ENCODE measurements at regions not wholly inside any gene's neighbourhood (a gene's known extent, or its start where the extent isn't known, plus 50 kb on each side); places are given as distances from the start of the nearest gene placed in this dataset.

GRCh38 chr2:118618279-118618678 lies 229.2 kb downstream of the EN1 start:
- H3K4me3 ChIP-seq (ENCODE audit: low read depth, low read length), result no peak overlapping the region
- DNase-seq (ENCODE audit: low read depth), result no peak
- no peak for TF ChIP-seq CTCF (IDR thresholded peaks at IDR 0.05; ENCODE audit: insufficient read depth, low read depth, low read length, missing control alignments)

GRCh38 chr2:118616432-118616831 lies 231.0 kb downstream of the EN1 start:
- DNase-seq (ENCODE audit: low read depth), result no peak
- TF ChIP-seq CTCF (IDR thresholded peaks at IDR 0.05; ENCODE audit: insufficient read depth, low read depth, low read length, missing control alignments), result no peak
- no peak overlapping the region for H3K4me3 ChIP-seq (ENCODE audit: low read depth, low read length)

- H3K4me3 ChIP-seq (ENCODE audit: low read depth, low read length), result no peak overlapping the region
- no peak for DNase-seq (ENCODE audit: low read depth)
- TF ChIP-seq CTCF (IDR thresholded peaks at IDR 0.05; ENCODE audit: insufficient read depth, low read depth, low read length, missing control alignments), result no peak
These were observed 232.6 kb downstream of the EN1 start for GRCh38 chr2:118614841-118615271.

- TF ChIP-seq CTCF (IDR thresholded peaks at IDR 0.05; ENCODE audit: insufficient read depth, low read depth, low read length, missing control alignments), result no peak
- DNase-seq (ENCODE audit: low read depth), result no peak
- no peak overlapping the region for H3K4me3 ChIP-seq (ENCODE audit: low read depth, low read length)
These were observed 233.7 kb downstream of the EN1 start for GRCh38 chr2:118613737-118614136.

GRCh38 chr2:118611691-118612090 lies 235.8 kb downstream of the EN1 start:
- H3K4me3 ChIP-seq (ENCODE audit: low read depth, low read length), result no peak overlapping the region
- no peak for TF ChIP-seq CTCF (IDR thresholded peaks at IDR 0.05; ENCODE audit: insufficient read depth, low read depth, low read length, missing control alignments)
- no peak for DNase-seq (ENCODE audit: low read depth)

- no peak for TF ChIP-seq CTCF (IDR thresholded peaks at IDR 0.05; ENCODE audit: insufficient read depth, low read depth, low read length, missing control alignments)
- no peak overlapping the region for H3K4me3 ChIP-seq (ENCODE audit: low read depth, low read length)
- no peak for DNase-seq (ENCODE audit: low read depth)
These were observed 238.3 kb downstream of the EN1 start for GRCh38 chr2:118609138-118609537.

GRCh38 chr2:118607641-118608040 lies 239.8 kb downstream of the EN1 start:
- H3K4me3 ChIP-seq (ENCODE audit: low read depth, low read length), result no peak overlapping the region
- no peak for TF ChIP-seq CTCF (IDR thresholded peaks at IDR 0.05; ENCODE audit: insufficient read depth, low read depth, low read length, missing control alignments)
- no peak for DNase-seq (ENCODE audit: low read depth)
